SK-N-DZ (cell line): ENCODE measurements at regions not wholly inside any gene's neighbourhood (a gene's known extent, or its start where the extent isn't known, plus 50 kb on each side); places are given as distances from the start of the nearest gene placed in this dataset.
A peak's percentile ranks its signal among the peaks of the same experiment; 100 is the strongest.
"Not testable (repeated sequence)": the region's sequence is repeated elsewhere in the genome, so short reads cannot be mapped to it uniquely, and the experiment has no call there.

Source experiments
- DNase-seq: peaks from one replicate; pipeline ENCODE4 v3.0.0-alpha.2; 2015; ENCODE audit warnings: low spot score

GRCh38 chr2:208685929-208686328 is 279.3 kb downstream of the PTH2R start:
- not testable (repeated sequence) for DNase-seq

DNA sequence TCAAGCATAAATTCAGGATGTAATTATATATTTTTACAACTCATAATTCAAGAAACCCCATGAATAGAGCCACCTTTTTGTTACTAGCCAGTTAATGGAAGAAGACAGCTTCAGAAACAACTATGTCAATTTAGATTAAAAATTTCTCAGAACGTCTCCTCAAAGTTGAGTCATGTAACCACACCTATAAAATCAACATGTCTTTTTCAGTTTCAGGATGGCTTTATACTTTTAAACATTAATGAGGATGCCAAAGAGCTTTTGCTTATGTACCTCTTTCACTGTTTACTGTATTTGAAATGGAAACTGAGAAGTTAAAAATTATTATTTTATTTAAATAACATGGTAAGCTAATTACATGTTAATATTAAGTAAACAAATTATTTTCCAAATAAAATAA is 280.1 kb downstream of the PTH2R start:
- no peak for DNase-seq

GRCh38 chr2:208687720-208688119 is 281.1 kb downstream of the PTH2R start:
- DNase-seq, result not testable (repeated sequence)

GRCh38 chr2:208698114-208698513 is 291.5 kb downstream of the PTH2R start:
- DNase-seq, result no peak

DNA sequence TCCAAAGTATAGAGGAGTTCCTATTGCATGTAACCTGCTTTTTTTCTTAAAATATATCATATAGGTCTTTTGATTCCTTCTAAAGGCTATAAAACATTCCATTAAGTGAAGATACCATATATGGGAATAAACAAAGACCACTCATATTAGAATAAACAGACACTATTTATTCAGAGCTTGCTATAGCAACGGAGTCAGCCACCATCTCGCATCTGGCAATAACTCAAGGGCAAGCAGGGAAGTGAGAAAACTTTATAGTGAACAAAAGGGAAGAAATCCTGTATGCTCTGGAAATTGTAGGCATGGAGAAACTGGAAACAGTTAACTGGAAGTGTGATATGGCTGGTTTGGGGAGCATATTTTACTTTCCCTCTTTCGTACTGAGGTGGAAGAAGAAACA is 301.9 kb downstream of the PTH2R start:
- DNase-seq, result no peak

DNA sequence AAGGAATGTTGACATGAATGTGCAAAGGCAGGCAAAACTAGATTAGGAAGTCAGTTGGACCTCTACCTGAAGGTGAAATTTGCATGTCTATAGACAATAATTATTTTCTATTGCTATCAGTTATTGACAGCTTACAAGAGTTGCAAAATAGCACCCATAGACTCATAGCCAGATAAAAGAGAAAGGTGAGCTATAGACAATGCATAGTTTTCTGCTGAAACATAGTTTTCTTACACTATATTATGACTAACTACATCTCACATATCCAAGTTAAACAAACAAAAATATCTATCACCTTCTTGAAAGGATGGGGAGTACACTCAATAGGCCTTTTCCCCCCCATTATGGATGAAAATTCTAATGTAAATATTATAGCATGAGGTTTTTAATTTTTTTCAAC is 305.0 kb downstream of the PTH2R start:
- DNase-seq, result no peak

DNA sequence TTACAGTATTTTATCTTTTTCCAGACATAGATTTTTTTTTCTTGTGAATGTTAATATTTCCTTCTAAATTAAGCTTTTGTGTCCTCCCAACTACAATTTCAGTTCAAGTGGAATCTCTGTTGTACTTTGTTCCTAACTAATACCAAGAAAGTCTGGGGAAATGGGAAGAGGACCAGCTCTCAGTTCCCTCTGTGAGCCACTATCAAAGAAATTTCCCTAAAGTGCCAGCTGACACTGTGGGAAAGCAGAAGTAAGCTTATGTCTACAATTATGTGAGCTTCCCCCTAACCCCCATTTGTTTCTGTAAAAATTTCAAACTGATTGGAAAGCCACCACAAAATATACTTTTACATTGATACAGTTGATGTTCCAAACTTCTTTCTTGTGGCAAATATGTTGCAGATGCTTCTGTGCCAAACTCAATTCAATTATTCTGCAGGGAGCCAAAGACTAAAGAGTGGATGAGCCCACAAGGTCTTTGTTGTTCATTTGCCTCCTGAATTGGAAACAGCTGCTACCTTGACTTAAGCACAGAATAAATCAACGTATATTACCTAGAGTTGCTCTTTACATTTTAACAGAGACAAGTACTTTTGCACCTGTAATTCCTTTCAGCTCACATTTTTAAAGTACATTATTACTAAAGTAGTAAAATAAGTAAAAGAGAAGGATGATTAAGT is 306.6 kb downstream of the PTH2R start:
- DNase-seq, result peak; percentile 52

GRCh38 chr2:208718828-208719227 is 312.2 kb downstream of the PTH2R start:
- DNase-seq, result no peak

DNA sequence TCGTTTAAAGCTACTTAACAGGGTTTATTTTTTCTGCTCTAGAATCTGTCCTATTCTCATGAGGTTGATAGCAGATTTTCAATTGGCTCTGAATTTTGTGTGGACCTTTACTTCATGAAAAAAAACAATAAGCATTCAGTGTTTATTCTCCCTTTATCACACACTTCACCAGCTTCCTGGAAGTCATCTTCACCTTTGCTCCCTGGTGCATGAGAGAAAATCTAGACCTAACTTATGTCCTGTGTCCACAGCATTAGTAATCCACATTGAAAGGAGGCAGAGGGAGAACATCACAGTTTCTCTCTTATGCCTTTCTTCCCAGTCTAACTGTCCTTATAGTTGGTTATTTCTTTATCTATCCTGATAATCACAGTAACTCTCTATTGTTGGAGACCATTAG is 316.1 kb downstream of the PTH2R start:
- no peak for DNase-seq

GRCh38 chr2:208725280-208725679 is 318.7 kb downstream of the PTH2R start:
- no peak for DNase-seq

- DNase-seq, result no peak
These were observed 319.6 kb downstream of the PTH2R start for GRCh38 chr2:208726242-208726641.

DNA sequence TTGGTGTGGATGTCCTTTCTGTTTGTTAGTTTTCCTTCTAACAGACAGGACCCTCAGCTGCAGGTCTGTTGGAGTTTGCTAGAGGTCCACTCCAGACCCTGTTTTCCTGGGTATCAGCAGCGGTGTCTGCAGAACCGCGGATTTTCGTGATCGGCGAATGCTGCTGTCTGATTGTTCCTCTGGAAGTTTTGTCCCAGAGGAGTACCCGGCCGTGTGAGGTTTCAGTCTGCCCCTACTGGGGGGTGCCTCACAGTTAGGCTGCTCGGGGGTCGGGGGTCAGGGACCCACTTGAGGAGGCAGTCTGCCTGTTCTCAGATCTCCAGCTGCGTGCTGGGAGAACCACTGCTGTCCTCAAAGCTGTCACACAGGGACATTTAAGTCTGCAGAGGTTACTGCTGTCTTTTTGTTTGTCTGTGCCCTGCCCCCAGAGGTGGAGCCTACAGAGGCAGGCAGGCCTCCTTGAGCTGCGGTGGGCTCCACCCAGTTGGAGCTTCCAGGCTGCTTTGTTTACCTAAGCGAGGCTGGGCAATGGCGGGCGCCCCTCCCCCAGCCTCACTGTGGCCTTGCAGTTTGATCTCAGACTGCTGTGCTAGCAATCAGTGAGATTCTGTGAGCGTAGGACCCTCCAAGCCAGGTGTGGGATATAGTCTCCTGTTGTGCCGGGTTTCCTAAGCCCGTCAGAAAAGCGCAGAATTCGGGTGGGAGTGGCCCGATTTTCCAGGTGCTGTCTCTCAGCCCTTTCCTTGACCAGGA is 345.2 kb downstream of the PTH2R start:
- not testable (repeated sequence) for DNase-seq

- no peak for DNase-seq
These were observed 350.8 kb downstream of the PTH2R start for GRCh38 chr2:208757364-208757763.

GRCh38 chr2:208773074-208773473 is 366.5 kb downstream of the PTH2R start:
- not testable (repeated sequence) for DNase-seq

GRCh38 chr2:208781166-208781565 is 374.6 kb downstream of the PTH2R start:
- no peak for DNase-seq

GRCh38 chr2:208782097-208782496 is 375.5 kb downstream of the PTH2R start:
- DNase-seq, result no peak

DNA sequence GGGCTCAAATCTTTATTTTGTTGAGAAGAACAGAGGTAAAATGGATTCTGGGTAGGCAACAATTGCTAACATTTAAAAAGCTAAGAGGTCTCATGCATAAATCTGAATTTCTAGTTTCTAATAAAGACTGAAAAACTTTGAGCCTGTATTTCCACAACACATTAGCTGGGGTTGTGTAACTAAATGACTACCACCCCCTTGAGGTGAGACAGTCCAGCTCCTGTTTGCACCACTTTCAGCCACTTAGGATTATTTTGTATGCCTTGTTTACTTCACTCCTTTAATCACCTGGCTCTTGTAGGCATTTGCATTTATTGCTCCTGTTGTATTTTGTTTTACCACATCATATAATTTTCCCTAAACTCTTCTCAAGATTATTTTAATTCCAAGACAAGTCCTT is 376.6 kb downstream of the PTH2R start:
- no peak for DNase-seq

GRCh38 chr2:208784774-208785173 is 378.2 kb downstream of the PTH2R start:
- not testable (repeated sequence) for DNase-seq

- DNase-seq, result no peak
These were observed 384.7 kb downstream of the PTH2R start for GRCh38 chr2:208791257-208791656.

DNA sequence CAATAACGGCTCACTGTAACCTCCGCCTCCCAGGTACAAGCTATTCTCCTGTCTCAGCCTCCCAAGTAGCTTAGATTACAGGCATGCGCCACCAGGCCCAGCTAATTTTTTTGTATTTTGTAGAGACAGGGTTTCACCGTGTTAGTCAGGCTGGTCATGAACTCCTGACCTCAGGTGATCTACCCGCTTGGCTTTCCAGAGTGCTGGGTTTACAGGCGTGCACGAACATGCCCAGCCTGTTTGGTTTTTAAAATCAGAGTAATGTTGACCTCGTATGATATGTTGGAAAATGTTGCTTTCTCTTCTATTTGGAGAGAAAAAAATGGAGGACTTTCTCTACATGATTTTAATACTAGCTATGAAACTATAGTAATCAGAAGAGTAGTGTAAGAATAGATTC is 386.2 kb downstream of the PTH2R start:
- DNase-seq, result no peak

- no peak for DNase-seq
These were observed 386.8 kb downstream of the PTH2R start for GRCh38 chr2:208793434-208793833.

- DNase-seq, result no peak
These were observed 387.8 kb downstream of the PTH2R start for GRCh38 chr2:208794288-208794975.

GRCh38 chr2:208798698-208799097 is 392.1 kb downstream of the PTH2R start:
- no peak for DNase-seq
